Muscle layer of colon (tissue), 2 donors: ENCODE measurements at regions not wholly inside any gene's neighbourhood (a gene's known extent, or its start where the extent isn't known, plus 50 kb on each side); places are given as distances from the start of the nearest gene placed in this dataset.
"Not testable (repeated sequence)": the region's sequence is repeated elsewhere in the genome, so short reads cannot be mapped to it uniquely, and the experiment has no call there.

ENCODE experiments used
- H3K27ac ChIP-seq: one replicate; pipeline ENCODE4 v1.7.0; 2013; ENCODE audit warnings: low read depth, mild to moderate bottlenecking, low read length, moderate library complexity
- H3K27me3 ChIP-seq, 2 donors: one replicate each; pipeline ENCODE4 v1.7.0; 2013; ENCODE audit warnings: low read length in 2 of 2, mild to moderate bottlenecking in 2 of 2; ENCODE audit not compliant: insufficient read depth in 2 of 2, control insufficient read depth in 1 of 2
- H3K36me3 ChIP-seq: one replicate; pipeline ENCODE4 v1.7.0; 2013; ENCODE audit warnings: mild to moderate bottlenecking, low read length; ENCODE audit not compliant: insufficient read depth
- H3K4me1 ChIP-seq: one replicate; pipeline ENCODE4 v1.7.0; 2013; ENCODE audit warnings: mild to moderate bottlenecking, low read length; ENCODE audit not compliant: insufficient read depth
- H3K4me3 ChIP-seq, 2 donors: one replicate each; pipeline ENCODE4 v1.7.0; 2013; ENCODE audit warnings: low read length in 2 of 2, low read depth in 1 of 2, mild to moderate bottlenecking in 1 of 2, moderate library complexity in 1 of 2
- H3K9ac ChIP-seq: one replicate; pipeline ENCODE4 v1.7.0; 2013; ENCODE audit warnings: low read length
- H3K9me3 ChIP-seq: one replicate; pipeline ENCODE4 v1.7.0; 2013; ENCODE audit warnings: mild to moderate bottlenecking, low read length
- donor health status: abdominal sarcoma.
- donor health status: Adenocarcinoma of cecum.

- no peak overlapping the region for H3K27ac ChIP-seq
These were observed 91.6 kb upstream of the RMP24 start for GRCh38 chr18:35880788-35881455.

GRCh38 chr18:35888329-35888728 is 84.2 kb upstream of the RMP24 start:
- Histone ChIP-seq H3K27ac (no peak overlapping the region), H3K27me3 (no peaks in the 10 kb centered on the region), H3K4me3 (no peak overlapping the region), H3K4me1 (no peaks in the 10 kb centered on the region), H3K9me3 (no peaks in the 10 kb centered on the region), H3K36me3 (no peaks in the 10 kb centered on the region), H3K9ac (no peak overlapping the region)

More at GRCh38 chr18:35880788-35881455, 91.6 kb upstream of the RMP24 start:
- Histone ChIP-seq H3K9me3 (no peaks in the 10 kb centered on the region), H3K36me3 (no peaks in the 10 kb centered on the region), H3K27me3 (no peaks in the 10 kb centered on the region), H3K4me3 (no peak overlapping the region), H3K4me1 (no peaks in the 10 kb centered on the region), H3K9ac (no peak overlapping the region)

DNA sequence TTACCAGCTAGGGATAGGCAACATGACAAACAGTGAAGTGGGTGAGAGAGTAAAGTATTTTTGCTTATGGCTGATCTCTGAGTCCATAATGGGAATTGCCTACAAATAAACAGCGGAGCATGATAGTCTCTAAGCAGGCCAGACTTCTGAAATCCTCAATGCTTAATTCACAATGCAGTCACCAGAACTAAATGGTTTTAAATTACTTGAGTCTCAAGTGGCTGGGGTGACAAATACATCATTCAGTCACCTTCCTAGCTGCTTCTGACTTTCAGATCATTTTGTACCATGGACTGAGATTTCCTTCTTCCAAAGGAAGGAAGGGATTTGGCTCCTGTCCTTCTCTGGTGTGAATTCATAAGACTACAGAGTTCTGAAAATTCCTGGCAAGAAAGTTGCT is 82.8 kb upstream of the RMP24 start:
- H3K4me3 ChIP-seq, result no peak overlapping the region
- H3K4me1 ChIP-seq, result no peaks in the 10 kb centered on the region
- H3K27ac ChIP-seq, result no peak overlapping the region
- no peaks in the 10 kb centered on the region for H3K36me3 ChIP-seq
- H3K9ac ChIP-seq, result no peak overlapping the region
- H3K27me3 ChIP-seq, result no peaks in the 10 kb centered on the region
- H3K9me3 ChIP-seq, result no peaks in the 10 kb centered on the region

GRCh38 chr18:35890323-35890722 is 82.2 kb upstream of the RMP24 start:
- Histone ChIP-seq H3K9ac (no peak overlapping the region), H3K27ac (no peak overlapping the region), H3K4me3 (no peak overlapping the region), H3K36me3 (no peaks in the 10 kb centered on the region), H3K4me1 (no peaks in the 10 kb centered on the region), H3K9me3 (no peaks in the 10 kb centered on the region), H3K27me3 (no peaks in the 10 kb centered on the region)

- H3K4me3 ChIP-seq, result no peak overlapping the region
- no peak overlapping the region for H3K27ac ChIP-seq
These were observed 80.4 kb upstream of the RMP24 start for GRCh38 chr18:35892118-35892517.

GRCh38 chr18:35897481-35897880 is 75.0 kb upstream of the RMP24 start:
- not testable (repeated sequence) for H3K9me3 ChIP-seq, H3K36me3 ChIP-seq, H3K9ac ChIP-seq, H3K4me3 ChIP-seq, H3K4me1 ChIP-seq, H3K27ac ChIP-seq, H3K27me3 ChIP-seq

More at GRCh38 chr18:35892118-35892517, 80.4 kb upstream of the RMP24 start:
- H3K36me3 ChIP-seq, result no peaks in the 10 kb centered on the region
- H3K9me3 ChIP-seq, result no peaks in the 10 kb centered on the region
- no peaks in the 10 kb centered on the region for H3K4me1 ChIP-seq
- H3K9ac ChIP-seq, result no peak overlapping the region
- no peaks in the 10 kb centered on the region for H3K27me3 ChIP-seq

DNA sequence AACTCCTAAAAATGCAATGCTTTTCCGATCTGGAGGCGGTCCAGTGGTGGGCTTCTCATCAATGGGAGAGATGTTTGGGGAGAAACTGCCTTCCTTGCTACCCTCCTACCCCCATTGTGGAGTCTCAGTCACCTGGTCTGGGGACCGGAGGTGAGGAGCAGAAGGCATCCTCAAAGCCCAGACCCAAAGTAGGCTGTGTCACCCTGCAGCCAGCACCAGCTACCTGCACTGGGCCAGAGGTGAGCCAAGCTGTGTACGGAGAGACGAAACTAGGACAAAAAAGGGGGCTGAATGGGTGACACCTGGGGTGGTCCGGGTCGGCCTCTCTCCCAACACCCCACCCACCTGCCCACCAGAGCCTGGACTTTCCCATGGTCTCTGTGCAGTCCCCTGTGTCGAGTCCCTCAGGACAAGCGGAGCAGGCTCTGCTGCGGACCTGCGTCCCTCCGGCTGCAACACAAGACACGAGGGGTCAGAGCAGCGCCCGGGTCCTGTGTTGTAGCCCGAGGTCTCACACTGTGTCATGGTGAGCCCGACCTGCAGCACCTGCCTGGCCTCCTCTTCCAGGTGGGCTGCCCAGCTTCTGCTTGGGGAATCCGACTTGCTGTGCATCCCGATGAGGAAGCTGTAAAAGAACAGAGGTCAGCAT is 68.0 kb upstream of the RMP24 start:
- Histone ChIP-seq H3K4me3 (no peak overlapping the region), H3K27me3 (no peaks in the 10 kb centered on the region), H3K9me3 (no peaks in the 10 kb centered on the region), H3K4me1 (no peaks in the 10 kb centered on the region), H3K9ac (no peak overlapping the region), H3K36me3 (no peaks in the 10 kb centered on the region), H3K27ac (no peak overlapping the region)

DNA sequence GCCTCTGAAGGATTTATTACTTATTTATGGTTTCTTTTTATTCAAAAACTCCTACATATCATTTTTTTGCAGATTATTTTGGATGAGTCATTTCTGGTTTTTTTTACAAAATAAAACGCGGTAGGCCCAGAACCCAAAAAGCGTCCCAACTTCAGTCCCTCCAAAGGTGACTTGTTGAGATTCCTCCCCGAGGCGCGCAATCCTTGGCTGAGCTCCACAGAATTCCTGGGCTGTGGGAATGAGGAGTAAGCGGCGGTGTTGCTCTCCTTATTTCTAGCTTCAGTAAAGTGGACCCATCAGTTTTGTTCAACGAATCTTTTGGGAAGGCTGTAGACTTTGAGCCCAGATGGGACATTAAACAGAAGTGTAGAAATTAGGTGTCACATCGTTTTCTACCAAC is 67.0 kb upstream of the RMP24 start:
- Histone ChIP-seq H3K9me3 (no peaks in the 10 kb centered on the region), H3K36me3 (no peaks in the 10 kb centered on the region), H3K9ac (no peak overlapping the region), H3K27me3 (no peaks in the 10 kb centered on the region), H3K4me1 (no peaks in the 10 kb centered on the region), H3K27ac (no peak overlapping the region), H3K4me3 (no peak overlapping the region)

DNA sequence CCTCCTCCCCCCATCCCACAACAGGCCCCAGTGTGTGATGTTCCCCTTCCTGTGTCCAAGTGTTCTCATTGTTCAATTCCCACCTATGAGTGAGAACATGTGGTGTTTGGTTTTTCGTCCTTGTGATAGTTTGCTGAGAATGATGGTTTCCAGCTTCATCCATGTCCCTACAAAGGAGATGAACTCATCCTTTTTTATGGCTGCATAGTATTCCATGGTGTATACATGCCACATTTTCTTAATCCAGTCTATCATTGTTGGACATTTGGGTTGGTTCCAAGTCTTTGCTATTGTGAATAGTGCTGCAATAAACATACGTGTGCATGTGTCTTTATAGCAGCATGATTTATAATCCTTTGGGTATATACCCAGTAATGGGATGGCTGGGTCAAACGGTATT is 66.2 kb upstream of the RMP24 start:
- not testable (repeated sequence) for H3K27ac ChIP-seq, H3K9me3 ChIP-seq, H3K4me3 ChIP-seq, H3K36me3 ChIP-seq, H3K27me3 ChIP-seq, H3K9ac ChIP-seq, H3K4me1 ChIP-seq

DNA sequence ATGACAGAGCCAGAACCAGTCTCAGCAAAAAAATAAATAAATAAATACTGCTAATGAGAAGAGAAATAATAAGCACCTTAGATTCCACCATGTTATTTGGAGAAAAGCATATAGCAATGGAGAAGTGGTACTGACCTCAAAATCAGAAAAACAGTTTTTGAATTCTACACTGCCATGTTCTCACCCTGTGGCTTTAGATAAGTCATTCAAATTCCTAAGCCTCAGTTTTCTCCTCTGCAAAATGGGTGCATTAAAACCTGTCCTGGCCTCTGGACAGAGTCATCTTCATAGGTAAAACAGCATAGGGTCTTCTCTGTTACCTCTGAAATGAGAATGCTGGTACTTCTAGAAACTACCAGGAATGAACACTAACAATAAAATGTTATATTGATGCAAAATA is 62.2 kb upstream of the RMP24 start:
- Histone ChIP-seq H3K27me3 (no peaks in the 10 kb centered on the region), H3K4me3 (no peak overlapping the region), H3K9ac (no peak overlapping the region), H3K36me3 (no peaks in the 10 kb centered on the region), H3K9me3 (no peaks in the 10 kb centered on the region), H3K4me1 (no peaks in the 10 kb centered on the region), H3K27ac (no peak overlapping the region)

- Histone ChIP-seq H3K9me3 (no peaks in the 10 kb centered on the region), H3K27ac (no peak overlapping the region), H3K27me3 (no peaks in the 10 kb centered on the region), H3K36me3 (no peaks in the 10 kb centered on the region), H3K4me1 (no peaks in the 10 kb centered on the region), H3K9ac (no peak overlapping the region), H3K4me3 (no peak overlapping the region)
These were observed 60.1 kb upstream of the RMP24 start for GRCh38 chr18:35912332-35912731.

GRCh38 chr18:35915056-35915455 is 57.4 kb upstream of the RMP24 start:
- Histone ChIP-seq H3K9me3 (no peaks in the 10 kb centered on the region), H3K4me1 (no peaks in the 10 kb centered on the region), H3K27me3 (no peaks in the 10 kb centered on the region), H3K27ac (no peak overlapping the region), H3K4me3 (no peak overlapping the region), H3K36me3 (no peaks in the 10 kb centered on the region), H3K9ac (no peak overlapping the region)
